ENCODE measurements at regions not wholly inside any gene's neighbourhood (a gene's known extent, or its start where the extent isn't known, plus 50 kb on each side); places are given as distances from the start of the nearest gene placed in this dataset.
"Not testable (repeated sequence)": the region's sequence is repeated elsewhere in the genome, so short reads cannot be mapped to it uniquely, and the experiment has no call there.

DNA sequence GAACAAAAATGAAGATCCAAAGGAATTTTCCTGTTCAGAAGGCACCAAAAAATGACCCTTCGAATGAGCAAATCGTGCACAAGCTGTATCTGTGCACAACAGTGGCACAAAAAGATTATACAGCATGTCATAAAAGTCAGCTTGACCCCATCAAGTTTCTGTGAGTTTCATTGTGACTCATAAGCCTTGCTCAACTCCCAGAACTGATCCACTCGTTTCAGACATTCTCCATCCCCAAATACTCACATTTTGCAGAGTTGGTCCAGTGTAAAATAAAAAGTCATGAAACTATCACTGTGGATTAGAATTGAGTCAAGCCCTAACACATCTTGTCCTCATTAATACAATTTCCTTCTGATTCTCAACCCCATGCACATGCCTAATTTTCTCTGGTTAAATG is 174.7 kb upstream of the PKN2 start:
- no peak overlapping the region for H3K27ac ChIP-seq (ENCODE audit: insufficient read depth, low read length)
- H3K4me3 ChIP-seq (replicated peaks in 1 of 4; ENCODE audit: control extremely low read depth in 1 of 4, insufficient read depth in 1 of 4, low read depth in 3 of 4, low read length in 4 of 4), result no peak overlapping the region
- no peaks in the 10 kb centered on the region for H4K20me1 ChIP-seq (ENCODE audit: control insufficient read depth, extremely low read depth, insufficient read depth, low read length)
- no peak overlapping the region for H2AFZ ChIP-seq (ENCODE audit: low read length)
- no peaks in the 10 kb centered on the region for H3K36me3 ChIP-seq (ENCODE audit: control insufficient read depth, insufficient read depth, low read length)
- H3K4me1 ChIP-seq (ENCODE audit: control insufficient read depth, extremely low read depth, insufficient read depth, low read length), result no peaks in the 10 kb centered on the region
- no peak overlapping the region for H3K9ac ChIP-seq (ENCODE audit: insufficient read depth, low read length)
- DNase-seq (ENCODE audit: low read depth in 2 of 2), result peak; percentile 8 to 85
- no peak for TF ChIP-seq EZH2 (IDR thresholded peaks at IDR 0.05; ENCODE audit: low read length, missing control alignments)
- TF ChIP-seq, protein P1, sequence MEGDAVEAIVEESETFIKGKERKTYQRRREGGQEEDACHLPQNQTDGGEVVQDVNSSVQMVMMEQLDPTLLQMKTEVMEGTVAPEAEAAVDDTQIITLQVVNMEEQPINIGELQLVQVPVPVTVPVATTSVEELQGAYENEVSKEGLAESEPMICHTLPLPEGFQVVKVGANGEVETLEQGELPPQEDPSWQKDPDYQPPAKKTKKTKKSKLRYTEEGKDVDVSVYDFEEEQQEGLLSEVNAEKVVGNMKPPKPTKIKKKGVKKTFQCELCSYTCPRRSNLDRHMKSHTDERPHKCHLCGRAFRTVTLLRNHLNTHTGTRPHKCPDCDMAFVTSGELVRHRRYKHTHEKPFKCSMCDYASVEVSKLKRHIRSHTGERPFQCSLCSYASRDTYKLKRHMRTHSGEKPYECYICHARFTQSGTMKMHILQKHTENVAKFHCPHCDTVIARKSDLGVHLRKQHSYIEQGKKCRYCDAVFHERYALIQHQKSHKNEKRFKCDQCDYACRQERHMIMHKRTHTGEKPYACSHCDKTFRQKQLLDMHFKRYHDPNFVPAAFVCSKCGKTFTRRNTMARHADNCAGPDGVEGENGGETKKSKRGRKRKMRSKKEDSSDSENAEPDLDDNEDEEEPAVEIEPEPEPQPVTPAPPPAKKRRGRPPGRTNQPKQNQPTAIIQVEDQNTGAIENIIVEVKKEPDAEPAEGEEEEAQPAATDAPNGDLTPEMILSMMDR (conservative IDR thresholded peaks at IDR 0.05 in 1 of 2, IDR thresholded peaks at IDR 0.05 in 1 of 2; ENCODE audit: low read depth in 1 of 2, low read length in 2 of 2), result no peak
- H3K4me2 ChIP-seq (ENCODE audit: extremely low read depth, insufficient read depth, low read length), result no peak overlapping the region
- H3K79me2 ChIP-seq (ENCODE audit: control insufficient read depth, insufficient read depth, low read length), result no peaks in the 10 kb centered on the region
- no peaks in the 10 kb centered on the region for H3K27me3 ChIP-seq (ENCODE audit: control insufficient read depth, insufficient read depth, low read length)
- H3K9me3 ChIP-seq (ENCODE audit: control insufficient read depth, insufficient read depth, low read depth, low read length), result no peaks in the 10 kb centered on the region

DNA sequence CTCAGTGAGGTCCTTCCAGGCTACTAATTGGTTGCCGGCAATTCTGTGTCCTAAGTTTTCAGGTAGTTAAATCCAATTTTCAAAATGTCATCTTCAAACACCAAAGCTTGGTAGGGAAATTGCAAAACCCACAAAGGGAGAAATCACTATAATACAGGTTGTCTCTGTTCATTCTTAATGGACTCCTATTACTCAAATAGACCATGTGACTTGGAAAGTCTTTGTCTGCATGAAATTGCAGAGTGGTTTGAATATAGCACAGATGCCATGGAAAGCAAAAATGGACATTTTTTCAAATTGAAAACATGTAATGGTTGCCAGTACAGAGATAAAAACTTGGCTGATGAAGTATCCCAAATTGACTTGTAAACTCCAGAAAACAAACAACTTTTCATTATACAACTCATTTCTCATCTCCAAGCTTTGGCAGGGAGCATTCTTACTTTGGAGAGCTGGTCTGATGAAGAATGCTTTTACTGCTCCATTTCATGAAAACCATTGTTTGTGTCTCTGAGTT is 169.5 kb upstream of the PKN2 start:
- H3K9me3 ChIP-seq (ENCODE audit: control insufficient read depth, insufficient read depth, low read depth, low read length), result no peaks in the 10 kb centered on the region
- H3K79me2 ChIP-seq (ENCODE audit: control insufficient read depth, insufficient read depth, low read length), result no peaks in the 10 kb centered on the region
- H3K27me3 ChIP-seq (ENCODE audit: control insufficient read depth, insufficient read depth, low read length), result no peaks in the 10 kb centered on the region
- H3K4me2 ChIP-seq (ENCODE audit: extremely low read depth, insufficient read depth, low read length), result no peak overlapping the region
- no peaks in the 10 kb centered on the region for H4K20me1 ChIP-seq (ENCODE audit: control insufficient read depth, extremely low read depth, insufficient read depth, low read length)
- no peaks in the 10 kb centered on the region for H3K36me3 ChIP-seq (ENCODE audit: control insufficient read depth, insufficient read depth, low read length)
- no peak overlapping the region for H3K9ac ChIP-seq (ENCODE audit: insufficient read depth, low read length)
- DNase-seq (ENCODE audit: low read depth in 2 of 2), result no peak
- no peaks in the 10 kb centered on the region for H3K4me1 ChIP-seq (ENCODE audit: control insufficient read depth, extremely low read depth, insufficient read depth, low read length)
- no peak for TF ChIP-seq EZH2 (IDR thresholded peaks at IDR 0.05; ENCODE audit: low read length, missing control alignments)
- TF ChIP-seq, protein P1 (conservative IDR thresholded peaks at IDR 0.05 in 1 of 2, IDR thresholded peaks at IDR 0.05 in 1 of 2; ENCODE audit: low read depth in 1 of 2, low read length in 2 of 2), result no peak
- no peak overlapping the region for H3K4me3 ChIP-seq (replicated peaks in 1 of 4; ENCODE audit: control extremely low read depth in 1 of 4, insufficient read depth in 1 of 4, low read depth in 3 of 4, low read length in 4 of 4)
- H3K27ac ChIP-seq (ENCODE audit: insufficient read depth, low read length), result no peak overlapping the region
- no peak overlapping the region for H2AFZ ChIP-seq (ENCODE audit: low read length)

DNA sequence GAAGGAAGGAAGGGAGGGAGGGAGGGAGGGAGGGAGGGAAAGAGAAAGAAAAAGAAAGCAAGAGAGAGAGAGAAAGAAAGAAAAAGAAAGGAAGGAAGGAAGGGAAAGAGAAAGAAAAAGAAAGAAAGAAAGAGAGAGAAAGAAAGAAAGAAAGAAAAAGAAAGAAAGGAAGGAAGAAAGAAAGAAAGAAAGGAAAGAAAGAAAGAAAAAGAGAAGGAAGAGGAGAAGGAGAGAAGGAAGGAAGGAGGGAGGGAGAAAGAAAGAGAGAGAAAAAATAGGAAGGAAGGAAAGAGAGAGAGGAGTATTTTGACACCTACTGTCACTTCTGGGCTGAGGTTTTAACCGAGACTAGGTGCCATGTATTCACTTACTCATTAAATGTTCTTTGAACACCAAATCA is 166.6 kb upstream of the PKN2 start:
- H3K27ac ChIP-seq (ENCODE audit: insufficient read depth, low read length); H3K9me3 ChIP-seq (ENCODE audit: control insufficient read depth, insufficient read depth, low read depth, low read length); H3K9ac ChIP-seq (ENCODE audit: insufficient read depth, low read length); H3K4me3 ChIP-seq (replicated peaks in 1 of 4; ENCODE audit: control extremely low read depth in 1 of 4, insufficient read depth in 1 of 4, low read depth in 3 of 4, low read length in 4 of 4); H3K79me2 ChIP-seq (ENCODE audit: control insufficient read depth, insufficient read depth, low read length); H3K4me2 ChIP-seq (ENCODE audit: extremely low read depth, insufficient read depth, low read length); H4K20me1 ChIP-seq (ENCODE audit: control insufficient read depth, extremely low read depth, insufficient read depth, low read length); H3K4me1 ChIP-seq (ENCODE audit: control insufficient read depth, extremely low read depth, insufficient read depth, low read length); H2AFZ ChIP-seq (ENCODE audit: low read length); H3K27me3 ChIP-seq (ENCODE audit: control insufficient read depth, insufficient read depth, low read length); DNase-seq (ENCODE audit: low read depth in 2 of 2); H3K36me3 ChIP-seq (ENCODE audit: control insufficient read depth, insufficient read depth, low read length): not testable (repeated sequence)

Measured in fibroblast of lung (primary cell).